NCI-H446 treated with DMSO at 0.1 percent for 48 hours (cell line): ENCODE measurements at regions not wholly inside any gene's neighbourhood (a gene's known extent, or its start where the extent isn't known, plus 50 kb on each side); places are given as distances from the start of the nearest gene placed in this dataset.
A peak's percentile ranks its signal among the peaks of the same experiment; 100 is the strongest.

Experiments used
- DNase-seq: peaks from one replicate; lab custom pipeline; 2025; lab: John Stamatoyannopoulos, UW

DNA sequence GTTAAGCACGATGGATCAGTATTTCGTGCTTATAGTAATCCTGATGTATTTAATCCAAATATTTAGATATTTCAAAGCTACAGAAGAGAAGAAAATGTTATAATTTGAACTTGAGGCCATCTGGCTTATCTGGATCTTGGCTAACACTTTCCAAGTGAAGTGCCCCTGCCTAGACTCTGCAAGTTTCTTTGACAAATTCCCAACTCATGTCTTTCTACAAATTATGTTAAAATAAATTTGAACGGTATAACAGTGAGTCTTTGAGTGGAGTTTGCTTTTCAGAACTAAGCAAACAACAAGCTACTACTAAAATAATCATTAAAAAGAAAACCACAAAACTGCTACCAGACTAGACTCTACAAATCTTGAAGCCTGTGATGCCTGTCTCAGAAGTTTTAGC, 374.4 kb upstream of the PRICKLE1 start:
- DNase-seq: no peak

DNA sequence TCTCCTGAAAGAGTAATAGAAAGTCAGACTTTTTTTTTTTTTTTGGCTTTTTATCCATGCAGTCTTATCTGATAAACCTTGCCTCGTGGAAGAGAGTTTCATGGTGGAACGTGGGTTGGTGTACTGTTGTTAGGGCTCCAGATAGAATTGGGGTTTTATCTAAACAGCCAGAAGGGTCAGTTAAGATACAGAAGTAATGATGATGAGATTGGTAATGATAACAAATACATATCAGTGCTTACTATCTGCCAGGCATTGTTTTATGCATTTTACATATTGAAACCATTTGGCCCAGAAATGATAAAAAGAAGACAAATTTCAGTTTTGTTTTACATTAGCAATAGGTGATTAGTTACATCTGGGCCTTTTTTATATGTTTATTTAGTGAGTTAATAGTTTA, 372.8 kb upstream of the PRICKLE1 start:
- DNase-seq: no peak

DNA sequence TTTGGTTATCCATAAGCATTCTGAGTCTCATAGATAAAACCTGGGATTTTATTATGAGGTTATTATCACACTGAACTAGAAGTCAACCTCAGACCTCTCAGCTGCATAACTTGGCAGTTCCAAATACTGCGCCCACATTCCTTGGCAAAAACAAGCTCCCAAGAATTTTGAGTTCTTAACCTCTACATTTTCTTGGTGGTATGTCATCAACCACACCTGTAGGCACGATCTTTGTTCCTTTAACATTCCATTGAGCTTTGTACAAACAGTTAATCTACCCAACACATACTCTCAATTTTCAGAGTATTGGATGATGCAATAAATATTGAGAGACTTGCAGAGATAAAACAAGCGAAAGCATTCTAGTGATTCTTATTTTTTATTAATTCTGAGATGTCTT, 371.8 kb upstream of the PRICKLE1 start:
- no peak for DNase-seq

DNA sequence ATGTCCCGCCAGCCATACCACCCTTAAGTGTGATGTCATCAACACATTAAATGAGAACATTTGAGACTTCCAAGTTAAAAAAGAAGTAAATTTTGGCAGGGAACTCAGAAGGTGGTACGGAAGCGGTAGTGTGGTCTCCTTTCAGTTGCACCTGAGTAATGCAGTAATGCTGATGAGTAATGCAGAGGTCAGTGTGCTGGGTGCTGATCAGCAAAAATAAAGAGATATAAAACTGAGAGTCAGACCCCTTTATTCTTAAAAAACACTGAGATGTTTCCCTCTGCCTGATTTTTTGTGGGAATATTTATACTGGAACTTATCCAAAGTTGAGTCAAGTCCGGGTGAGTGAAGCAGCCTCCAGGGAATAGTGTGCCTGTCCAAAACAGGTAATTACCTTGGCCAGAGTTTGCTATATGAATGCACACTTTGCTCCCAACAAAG, 370.6 kb upstream of the PRICKLE1 start:
- peak; percentile 57 for DNase-seq

DNA sequence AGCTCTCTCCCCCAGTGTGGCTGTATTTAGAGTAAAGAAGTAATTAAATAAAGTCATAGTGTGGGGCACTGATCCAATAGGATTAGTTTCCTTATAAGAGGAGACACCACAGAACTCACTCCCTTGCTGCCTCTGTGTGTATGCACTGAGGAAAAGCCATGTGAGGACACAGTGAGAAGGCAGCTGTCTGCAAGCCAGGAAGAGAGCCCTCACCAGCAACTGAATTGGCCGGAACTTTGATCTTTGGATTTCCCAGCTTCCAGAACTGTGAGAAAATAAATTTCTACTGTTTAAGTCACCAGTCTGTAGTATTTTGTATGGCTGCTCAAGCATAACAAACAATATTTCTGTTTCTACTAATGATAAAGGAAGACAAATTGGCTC, 368.7 kb upstream of the PRICKLE1 start:
- peak; percentile 85 for DNase-seq

DNA sequence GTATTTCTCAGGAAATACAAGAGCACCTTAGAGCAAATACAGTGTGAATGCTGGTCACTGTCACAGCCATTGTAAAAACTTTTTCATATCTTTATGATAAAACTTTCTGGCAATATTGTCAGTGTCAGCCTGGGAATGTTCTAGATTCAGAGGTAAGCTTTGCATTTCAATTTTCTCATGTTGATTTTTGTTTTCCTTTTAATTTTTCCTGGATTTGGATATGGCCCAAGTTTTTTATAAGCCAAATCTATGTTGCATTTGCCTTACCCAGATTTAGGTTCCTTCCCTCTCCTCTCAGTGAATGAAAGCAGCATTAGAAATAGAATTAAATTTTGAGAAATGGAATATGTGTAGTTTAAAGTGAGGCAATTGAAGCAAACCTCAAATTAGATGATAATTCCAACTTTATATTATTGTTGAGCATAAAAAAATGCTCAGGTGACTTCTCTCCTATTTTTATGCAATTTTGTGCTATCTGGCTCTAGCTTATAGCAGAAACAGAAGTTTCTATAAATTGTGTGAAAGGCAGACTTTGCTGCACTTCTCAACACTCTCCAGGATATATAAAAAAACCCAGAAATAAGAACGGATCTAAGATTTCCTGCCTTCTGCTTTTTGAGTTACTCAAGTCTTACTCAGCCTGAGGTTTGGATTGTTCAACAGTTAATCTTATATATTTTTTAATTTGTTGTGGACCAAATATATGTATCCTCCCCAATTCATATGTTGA, 368.2 kb upstream of the PRICKLE1 start:
- DNase-seq: no peak

DNA sequence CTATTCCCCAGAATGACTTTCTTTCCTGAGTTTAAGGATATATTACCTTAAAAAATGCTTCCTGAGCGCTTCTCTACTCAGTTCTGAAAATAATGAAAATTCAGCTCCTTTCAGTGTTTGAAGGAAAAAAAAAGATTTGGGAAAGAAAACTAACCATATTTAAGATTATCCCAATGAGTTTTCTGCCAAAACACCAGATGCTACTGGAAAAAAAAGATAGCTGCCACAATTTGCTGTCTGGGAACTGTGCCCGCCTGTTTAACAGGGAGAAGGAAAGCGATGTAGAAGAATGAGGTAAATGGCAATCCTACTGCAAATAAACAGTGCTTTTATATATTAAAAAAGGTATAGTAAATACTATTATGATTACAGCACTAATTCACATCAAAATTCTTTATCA, 367.6 kb upstream of the PRICKLE1 start:
- DNase-seq: peak; percentile 81

DNA sequence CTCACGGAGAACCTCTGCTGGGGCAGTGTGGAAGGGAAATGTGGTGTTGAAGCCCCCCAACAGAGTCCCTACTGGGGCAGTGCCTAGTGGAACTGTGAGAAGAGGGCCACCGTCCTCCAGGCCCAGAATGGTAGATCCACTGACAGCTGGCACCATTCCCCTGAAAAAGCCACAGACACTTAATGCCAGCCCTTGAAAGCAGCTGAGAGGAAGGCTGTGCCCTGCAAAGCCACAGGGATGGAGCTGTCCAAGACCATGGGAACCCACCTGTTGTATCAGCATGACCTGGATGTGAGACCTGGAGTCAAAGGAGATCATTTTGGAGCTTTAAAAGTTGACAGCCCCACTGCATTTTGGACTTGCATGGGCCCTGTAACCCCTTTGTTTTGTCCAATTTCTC, 363.5 kb upstream of the PRICKLE1 start:
- no peak for DNase-seq

DNA sequence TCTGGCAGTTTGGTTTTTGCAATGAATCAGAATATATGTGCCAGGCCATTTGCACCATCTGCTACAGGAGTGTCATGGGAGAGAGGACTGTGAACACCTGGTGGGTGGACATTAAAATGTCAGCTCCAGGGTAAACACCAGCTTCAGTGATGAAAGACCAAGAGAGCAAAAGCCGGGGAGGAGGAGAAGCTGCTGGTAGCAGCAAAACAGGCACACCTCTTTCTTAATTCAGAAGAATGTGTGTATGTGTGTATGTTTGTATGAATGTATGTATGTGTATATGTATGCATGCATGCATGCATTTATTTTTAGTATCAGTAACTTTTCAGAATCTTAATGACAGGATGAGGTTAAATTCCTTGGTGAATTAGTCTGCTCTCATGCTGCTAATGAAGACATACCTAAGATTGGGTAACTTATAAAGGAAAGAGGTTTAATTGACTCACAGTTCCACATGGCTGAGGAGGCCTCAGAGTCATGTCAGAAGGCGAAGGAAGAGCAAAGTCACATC, 357.4 kb upstream of the PRICKLE1 start:
- DNase-seq: peak; percentile 74

DNA sequence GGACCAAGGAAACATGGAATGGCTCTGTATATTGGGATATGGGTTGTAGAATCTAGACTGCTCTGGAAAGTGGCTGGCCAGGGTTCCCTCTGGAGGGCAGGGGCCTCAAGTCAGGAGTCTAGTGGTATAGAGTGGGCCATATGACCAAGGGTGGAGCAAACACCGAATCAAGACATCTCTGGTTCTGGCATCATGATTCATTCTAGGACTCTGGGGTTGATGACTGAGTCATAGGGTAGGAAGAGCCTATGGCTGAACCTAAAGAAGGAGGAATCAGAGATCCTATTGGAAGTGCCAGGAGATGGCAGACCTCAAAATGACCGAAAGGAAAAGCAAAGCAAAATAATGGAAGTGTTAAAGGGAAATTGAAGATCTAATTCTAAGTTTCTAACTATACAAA, 356.4 kb upstream of the PRICKLE1 start:
- no peak for DNase-seq

DNA sequence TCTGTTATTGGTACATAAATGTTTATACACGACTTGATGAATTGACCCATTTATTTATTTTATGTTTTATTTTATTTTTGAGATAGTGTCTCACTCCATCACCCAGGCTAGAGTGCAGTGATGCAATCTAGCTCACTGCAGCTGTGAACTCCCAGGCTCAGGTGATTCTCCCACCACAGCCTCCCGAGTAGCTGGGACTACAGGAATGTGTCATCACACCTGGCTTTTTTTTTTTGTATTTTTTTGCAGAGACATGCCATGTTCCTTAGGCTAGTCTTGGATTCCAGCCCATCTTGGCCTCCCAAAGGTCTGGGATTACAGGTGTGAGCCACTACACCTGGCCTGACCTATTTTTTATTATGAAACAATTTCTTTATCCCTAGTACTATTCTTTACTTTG, 355.0 kb upstream of the PRICKLE1 start:
- DNase-seq: no peak

DNA sequence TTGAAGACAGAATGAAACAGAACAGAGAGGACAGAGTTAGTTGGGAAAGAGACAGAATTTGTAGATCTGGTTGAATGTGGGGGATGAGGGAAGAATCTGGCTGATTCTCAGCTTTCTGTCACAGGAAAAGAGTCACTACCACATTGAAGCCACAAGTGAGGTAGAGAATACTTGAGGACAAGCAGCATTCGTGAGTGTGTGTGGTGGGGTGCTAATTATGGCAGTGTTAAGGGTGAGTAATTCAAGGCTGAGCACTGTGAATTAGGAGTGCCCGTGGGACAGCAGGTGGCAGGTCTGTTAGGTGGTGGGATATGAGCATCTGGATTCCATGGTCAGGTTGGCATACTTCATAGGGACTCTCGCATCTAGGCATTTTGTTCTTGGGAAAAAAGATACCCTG, 347.4 kb upstream of the PRICKLE1 start:
- no peak for DNase-seq

DNA sequence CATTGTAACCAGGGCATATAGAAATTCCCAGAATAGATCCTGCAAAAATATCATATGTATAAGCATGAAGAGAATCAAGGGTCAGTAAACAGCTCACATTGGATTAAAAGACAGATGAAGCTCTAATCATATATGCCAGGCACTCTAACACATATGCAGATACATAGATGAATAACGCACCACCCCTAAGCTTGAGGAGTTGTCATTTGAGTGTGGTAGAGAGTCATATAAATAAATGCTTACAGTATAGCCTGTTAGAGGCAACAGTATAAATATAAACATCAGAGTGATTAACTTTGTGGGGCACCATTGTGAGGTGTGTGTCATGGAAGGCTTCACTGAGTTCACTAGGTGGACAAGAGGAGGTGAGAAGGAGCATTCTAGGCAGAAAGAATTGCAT, 346.7 kb upstream of the PRICKLE1 start:
- DNase-seq: no peak

DNA sequence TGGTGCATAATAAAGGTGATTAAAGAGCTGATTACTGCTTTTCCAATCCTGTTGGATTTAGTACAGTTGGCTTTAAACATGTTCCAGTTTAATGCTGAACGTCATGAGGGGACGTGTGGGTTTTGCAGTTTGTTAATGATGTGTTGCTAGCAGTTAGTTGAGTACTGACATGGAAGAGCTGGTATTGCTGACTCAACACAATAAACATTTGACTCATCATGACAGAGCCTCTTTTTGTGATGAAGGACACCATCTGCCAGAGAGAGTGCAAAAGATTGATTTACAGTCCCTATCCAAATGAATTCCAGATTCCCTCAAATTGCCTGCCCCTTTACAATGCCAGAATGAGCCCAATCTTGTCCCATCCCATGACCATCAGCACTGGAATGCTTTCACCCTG, 346.2 kb upstream of the PRICKLE1 start:
- DNase-seq: peak; percentile 63

DNA sequence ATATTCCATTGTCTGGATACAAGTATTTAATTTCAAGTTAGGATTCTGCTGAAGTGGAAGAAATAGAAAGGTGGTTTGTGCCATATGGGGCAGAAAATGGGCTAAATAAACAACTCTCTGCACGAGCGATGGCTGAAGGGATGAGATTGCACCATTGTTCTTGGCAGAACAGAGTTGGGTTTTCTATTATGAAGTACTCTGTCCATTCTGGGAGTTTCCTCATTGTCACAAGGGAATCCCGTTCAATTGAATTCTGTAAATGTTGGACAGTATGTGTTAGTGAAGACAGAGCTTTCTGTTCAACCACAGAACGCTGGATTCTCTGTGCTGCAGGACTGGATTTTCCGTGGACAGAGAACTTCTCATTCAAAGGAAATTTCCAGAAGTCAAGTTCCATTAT, 345.5 kb upstream of the PRICKLE1 start:
- DNase-seq: no peak

DNA sequence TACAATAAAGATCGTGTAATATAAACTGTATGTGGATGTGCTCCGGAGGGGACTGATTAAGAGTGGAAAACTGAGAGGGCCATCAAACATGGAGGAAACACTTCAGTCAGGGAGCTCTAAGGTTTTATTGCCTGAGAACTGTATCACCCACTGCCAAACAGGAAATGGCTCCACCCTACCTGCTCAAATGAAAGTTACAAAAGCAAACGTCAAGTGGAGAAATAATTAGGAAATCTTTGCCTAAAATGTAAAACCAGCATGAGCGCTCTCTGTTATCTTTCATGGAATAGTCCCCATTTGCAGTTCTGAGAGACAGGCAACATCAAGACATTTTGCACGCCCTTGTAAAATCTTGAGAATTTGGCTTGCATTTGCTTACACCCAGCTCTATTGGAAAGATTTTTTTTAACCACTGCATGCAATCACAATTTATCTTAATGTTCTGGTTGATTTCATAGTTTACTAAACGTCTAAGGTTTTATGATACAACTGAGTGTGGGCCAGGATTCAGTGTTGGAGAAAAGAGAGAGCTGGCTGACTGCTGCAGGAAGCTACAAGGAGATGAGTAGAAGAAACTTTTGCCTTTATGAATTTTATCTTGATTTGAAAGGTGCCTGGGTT, 344.0 kb upstream of the PRICKLE1 start:
- DNase-seq: no peak

DNA sequence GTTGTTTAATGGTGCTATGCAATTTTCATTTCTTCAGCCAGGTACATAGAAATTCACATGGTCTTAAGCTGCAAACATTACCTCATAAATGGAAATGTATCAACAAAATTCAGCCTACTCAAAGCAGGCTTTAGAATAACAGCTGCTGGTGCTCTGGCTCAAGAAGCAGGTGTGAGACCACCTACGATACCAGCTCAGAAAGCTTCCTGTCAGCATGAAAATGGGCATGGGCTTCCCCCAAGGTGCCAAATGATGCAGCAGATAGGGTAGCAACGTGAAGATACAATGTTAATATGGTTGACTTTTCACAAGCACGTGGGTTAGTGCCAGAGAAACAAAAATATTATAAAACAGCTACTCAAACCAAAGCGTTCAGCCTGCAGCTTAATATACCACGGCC, 343.4 kb upstream of the PRICKLE1 start:
- DNase-seq: no peak

DNA sequence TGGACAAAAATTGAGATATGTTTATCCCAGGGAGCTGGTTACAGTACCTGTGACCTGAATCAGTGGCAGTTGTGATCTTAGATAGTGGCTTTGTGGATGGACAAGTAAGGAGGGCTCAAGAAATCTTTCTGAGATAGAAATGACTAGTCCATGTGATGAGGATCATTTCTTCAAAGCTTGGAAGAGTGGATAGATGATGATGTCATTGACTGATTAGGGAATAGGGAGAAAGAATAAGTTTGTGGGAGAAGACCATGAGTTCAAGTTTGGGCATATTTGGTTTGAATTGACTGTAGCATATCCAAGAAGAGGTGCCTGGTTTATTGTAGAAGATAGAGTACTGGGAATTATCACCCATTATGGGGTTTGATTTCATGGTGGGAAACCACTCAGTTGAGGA, 336.7 kb upstream of the PRICKLE1 start:
- DNase-seq: no peak

DNA sequence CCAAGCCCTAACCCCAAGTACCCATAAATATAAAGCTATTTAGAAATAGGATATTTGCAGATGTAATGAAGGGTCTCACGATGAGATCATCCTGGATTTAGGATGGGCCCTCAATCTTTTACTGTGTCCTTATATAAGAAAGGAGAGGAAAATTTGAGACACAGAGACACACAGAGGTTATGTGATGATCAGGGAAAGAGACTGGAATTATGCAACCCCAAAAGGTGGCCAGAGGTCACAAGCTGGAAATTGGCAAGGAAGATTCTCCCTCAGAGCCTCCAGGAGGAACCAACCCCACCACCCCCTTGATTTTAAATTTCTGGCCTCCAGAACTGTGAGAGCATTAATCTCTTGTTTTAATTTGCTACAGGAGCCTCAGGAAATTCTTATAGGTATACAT, 334.9 kb upstream of the PRICKLE1 start:
- DNase-seq: no peak

DNA sequence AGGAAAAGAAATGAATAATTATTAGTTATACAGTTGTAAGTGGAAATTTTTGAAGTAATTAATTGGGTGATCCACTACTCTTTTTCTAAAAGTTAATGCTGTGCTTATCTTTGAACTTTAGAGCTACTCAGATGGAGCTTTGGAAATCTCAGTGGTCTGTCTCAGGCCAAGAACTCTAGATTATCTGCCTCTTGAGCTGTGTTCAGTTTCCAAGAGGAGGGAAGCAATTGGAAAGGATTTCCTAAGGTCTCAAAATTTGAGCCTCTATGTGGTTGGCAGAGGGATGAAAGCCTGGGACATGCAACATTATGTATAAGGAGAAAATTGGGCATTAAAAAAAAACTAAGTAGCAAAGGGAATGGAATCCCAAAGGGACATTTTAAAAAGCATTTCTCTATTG, 334.0 kb upstream of the PRICKLE1 start:
- no peak for DNase-seq

DNA sequence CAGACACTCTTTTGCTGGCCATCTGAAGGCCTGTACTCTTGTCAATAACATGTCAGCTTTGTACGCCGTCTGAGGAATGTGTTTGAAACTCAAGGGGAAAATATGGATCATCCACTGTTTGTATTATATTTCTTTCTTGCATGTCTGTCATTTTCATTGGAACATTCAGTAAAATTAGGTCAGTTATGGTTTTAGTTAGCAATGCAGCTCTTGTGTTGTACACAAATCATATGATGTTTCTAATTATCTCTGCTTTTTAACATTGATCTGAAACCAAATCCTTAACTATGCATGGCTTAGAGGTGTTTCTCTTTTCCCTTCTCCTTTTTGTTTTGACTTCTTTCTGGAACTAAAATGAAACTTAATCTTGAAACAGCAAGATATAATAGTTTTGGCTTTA, 333.6 kb upstream of the PRICKLE1 start:
- no peak for DNase-seq

DNA sequence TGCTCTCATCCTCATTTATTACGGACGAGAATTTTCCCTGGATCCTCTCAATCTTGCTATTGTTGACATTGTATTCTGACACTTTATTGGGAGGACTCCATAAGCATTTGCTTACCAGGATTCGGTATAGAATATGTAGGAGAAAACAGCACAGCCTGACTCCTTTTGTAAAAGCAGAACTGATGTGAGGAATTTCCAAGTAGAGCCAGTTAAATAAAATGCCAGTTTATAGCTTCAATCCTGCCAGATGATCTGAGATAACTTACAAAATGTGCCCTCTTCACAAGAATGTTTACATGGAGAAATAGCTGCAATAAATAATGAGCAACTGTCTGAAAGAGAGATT, 332.9 kb upstream of the PRICKLE1 start:
- no peak for DNase-seq

DNA sequence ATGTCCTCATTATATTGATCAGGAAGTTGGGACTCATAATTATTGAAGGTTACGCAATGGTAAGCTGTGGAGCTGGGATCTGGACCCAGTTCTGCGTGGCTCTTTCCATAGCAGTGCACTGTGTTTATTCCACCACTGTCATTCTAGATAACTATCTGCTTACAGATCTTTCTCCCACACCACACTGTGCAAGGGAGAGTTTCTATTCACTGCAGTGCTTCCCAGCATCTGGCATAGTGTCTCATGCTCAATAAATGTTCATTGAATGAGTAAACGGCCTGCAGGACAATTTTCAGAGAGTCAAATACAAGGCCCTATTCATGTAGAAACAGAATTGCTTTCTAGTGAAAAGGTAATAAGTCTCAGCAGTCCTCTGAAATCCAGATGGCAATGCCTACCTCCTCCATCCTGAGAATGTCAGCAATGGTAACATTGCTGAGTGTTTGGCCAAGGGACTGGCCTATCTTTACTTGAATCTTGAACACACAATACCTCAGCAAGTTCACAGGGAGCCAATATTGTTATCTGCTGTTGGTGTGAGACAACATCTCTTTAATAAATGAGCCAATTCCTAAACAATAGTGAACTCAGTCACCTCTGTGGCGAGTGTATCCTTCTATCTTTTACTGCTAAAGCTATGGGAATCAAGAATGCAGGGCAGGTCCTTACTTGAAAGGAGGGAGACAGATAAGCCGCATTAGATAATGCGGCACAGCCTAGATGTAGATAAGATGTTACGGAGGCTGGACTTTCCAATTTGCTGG, 332.4 kb upstream of the PRICKLE1 start:
- no peak for DNase-seq
